IMR-90 (cell line): ENCODE measurements at regions not wholly inside any gene's neighbourhood (a gene's known extent, or its start where the extent isn't known, plus 50 kb on each side); places are given as distances from the start of the nearest gene placed in this dataset.

Source experiments
- ATAC-seq: fragments of 200-7000 bp; cut with Tn5 transposase; 2 replicates; pipeline ENCODE4 v1.9.1; 2020; ENCODE audit warnings: low read depth, mild to moderate bottlenecking, moderate library complexity
- BruUV-seq: library from RNA; stranded (reverse); fragments of 400-500 nt; replicated peaks from 2 replicates; lab custom pipeline; 2021; lab: Mats Ljungman, UMichigan
- CTCF ChIA-PET: fragments of 300-600 bp; formaldehyde crosslinking; extraction: SDS; loops from one replicate; lab custom pipeline; 2021; ENCODE audit warnings: antibody characterized with exemption; lab: Yijun Ruan, JAX
- POLR2A ChIA-PET: fragments of 300-600 bp; sonication (Branson Sonifier 250); formaldehyde crosslinking; loops from one replicate; lab custom pipeline; 2022; ENCODE audit warnings: antibody characterized with exemption; ENCODE audit not compliant: unreplicated experiment; lab: Charles Lee
- DNase-seq: peaks from one replicate; pipeline ENCODE4 v3.0.0; 2013
- H2AFZ ChIP-seq: replicated peaks from 2 replicates; pipeline ENCODE3; 2013; ENCODE audit warnings: low read length, mild to moderate bottlenecking; ENCODE audit not compliant: poor library complexity
- H2AK5ac ChIP-seq: 2 replicates; pipeline ENCODE4 v1.6.1; 2013; ENCODE audit warnings: low read depth, low read length, inconsistent platforms
- H2AK9ac ChIP-seq: replicated peaks from 2 replicates; pipeline ENCODE3; 2013; ENCODE audit warnings: mild to moderate bottlenecking, low read depth, low read length, moderate library complexity; ENCODE audit not compliant: poor library complexity
- H2BK120ac ChIP-seq: 2 replicates; pipeline ENCODE4 v1.6.1; 2013; ENCODE audit warnings: low read depth, low read length, inconsistent platforms
- H2BK15ac ChIP-seq: 3 replicates; pipeline ENCODE4 v1.6.1; 2013; ENCODE audit warnings: low read depth, low read length, inconsistent platforms
- H2BK20ac ChIP-seq: 2 replicates; pipeline ENCODE4 v1.6.1; 2013; ENCODE audit warnings: low read depth, mild to moderate bottlenecking, inconsistent platforms, low read length, moderate library complexity
- H2BK5ac ChIP-seq: 2 replicates; pipeline ENCODE4 v1.6.1; 2013; ENCODE audit warnings: mild to moderate bottlenecking, low read depth, low read length, inconsistent platforms; ENCODE audit not compliant: poor library complexity, severe bottlenecking
- H3K14ac ChIP-seq: replicated peaks from 2 replicates; pipeline ENCODE4 v1.6.1; 2013; ENCODE audit warnings: low read depth, low read length, inconsistent platforms
- H3K18ac ChIP-seq: 2 replicates; pipeline ENCODE4 v1.6.1; 2013; ENCODE audit warnings: low read depth, low read length, control low read depth
- H3K23ac ChIP-seq: 2 replicates; pipeline ENCODE4 v1.6.1; 2013; ENCODE audit warnings: low read depth, low read length, inconsistent platforms
- H3K27ac ChIP-seq: 2 replicates; pipeline ENCODE4 v1.5.1; 2013; ENCODE audit warnings: mild to moderate bottlenecking, control low read depth, low read length; ENCODE audit not compliant: insufficient read depth
- H3K27me3 ChIP-seq: 2 replicates; pipeline ENCODE4 v1.6.1; 2013; ENCODE audit warnings: low read length; ENCODE audit not compliant: control insufficient read depth, insufficient read depth
- H3K36me3 ChIP-seq: 2 replicates; pipeline ENCODE4 v1.6.1; 2013; ENCODE audit warnings: low read length, mixed read lengths; ENCODE audit not compliant: control insufficient read depth, insufficient read depth
- H3K4ac ChIP-seq: 2 replicates; pipeline ENCODE4 v1.6.1; 2013; ENCODE audit warnings: low read depth, low read length, inconsistent platforms
- H3K4me1 ChIP-seq: 2 replicates; pipeline ENCODE4 v1.6.1; 2013; ENCODE audit warnings: low read length, mixed read lengths; ENCODE audit not compliant: control insufficient read depth, insufficient read depth
- H3K4me2 ChIP-seq: 2 replicates; pipeline ENCODE4 v1.6.1; 2013; ENCODE audit warnings: low read depth, mild to moderate bottlenecking, control low read depth, low read length, moderate library complexity
- H3K4me3 ChIP-seq: 2 replicates; pipeline ENCODE4 v1.5.1; 2013; ENCODE audit warnings: low read depth, mild to moderate bottlenecking, control low read depth, low read length, moderate library complexity; ENCODE audit not compliant: insufficient read depth
- H3K56ac ChIP-seq: 2 replicates; pipeline ENCODE4 v1.6.1; 2013; ENCODE audit warnings: low read length, inconsistent platforms; ENCODE audit not compliant: insufficient read depth; ENCODE audit errors: extremely low read depth
- H3K79me1 ChIP-seq, 2 experiments: 2 replicates each; pipeline ENCODE4 v1.6.1; 2013; ENCODE audit warnings: low read length in 2 of 2, inconsistent platforms in 1 of 2, low read depth in 1 of 2
- H3K9ac ChIP-seq: 2 replicates; pipeline ENCODE4 v1.6.1; 2013; ENCODE audit warnings: low read depth, low read length, control low read depth
- H3K9me1 ChIP-seq: 2 replicates; pipeline ENCODE4 v1.6.1; 2013; ENCODE audit warnings: low read length, inconsistent platforms; ENCODE audit not compliant: insufficient read depth
- H3K9me3 ChIP-seq: 2 replicates; pipeline ENCODE4 v1.6.1; 2013; ENCODE audit warnings: low read length; ENCODE audit not compliant: control insufficient read depth, insufficient read depth
- H4K20me1 ChIP-seq: 2 replicates; pipeline ENCODE4 v1.6.1; 2013; ENCODE audit warnings: low read length, inconsistent platforms; ENCODE audit not compliant: insufficient read depth
- H4K5ac ChIP-seq: 2 replicates; pipeline ENCODE4 v1.6.1; 2013; ENCODE audit warnings: mild to moderate bottlenecking, low read depth, low read length, control low read depth
- H4K8ac ChIP-seq, 2 experiments: 2 replicates each; pipeline ENCODE4 v1.6.1; 2013; ENCODE audit warnings: low read depth in 2 of 2, low read length in 2 of 2, control low read depth in 1 of 2, inconsistent platforms in 1 of 2
- H4K91ac ChIP-seq: 2 replicates; pipeline ENCODE4 v1.6.1; 2013; ENCODE audit warnings: low read depth, low read length, inconsistent platforms; ENCODE audit not compliant: insufficient read depth
- POLR2A ChIP-seq: IDR thresholded peaks from 2 replicates; pipeline ENCODE4 v1.6.1; 2012; ENCODE audit warnings: mild to moderate bottlenecking, low read depth, low read length
- RCOR1 ChIP-seq: IDR thresholded peaks from 2 replicates; pipeline ENCODE4 v1.6.1; 2012; ENCODE audit warnings: mild to moderate bottlenecking, low read length, improper control_type of control experiment; ENCODE audit not compliant: insufficient replicate concordance
- WGBS, 2 experiments: methylation state at CpG; one replicate each; pipeline versions ENCODE4 v1.1.5 to v1.1.7; 2013; ENCODE audit warnings: missing lambda C conversion rate in 2 of 2; ENCODE audit not compliant: insufficient read length in 1 of 2; ENCODE audit errors: extremely low coverage in 2 of 2; 5-methylcytosine and 5-hydroxymethylcytosine counted together
- dilution Hi-C: fragments of 300-500 bp; cut with HindIII; formaldehyde crosslinking; loops from one replicate; pipeline ENCODE4 v1.14.3; 2018; ENCODE audit warnings: low sequenced_read_pairs; ENCODE audit not compliant: unreplicated experiment
- in situ Hi-C: fragments of 300-500 bp; cut with MboI; formaldehyde crosslinking; loops from 3 replicates; pipeline ENCODE4 v1.14.3; 2019; ENCODE audit warnings: low sequenced_read_pairs, inconsistent platforms, mixed read lengths
- intact Hi-C: fragments of 100-400 bp; cut with micrococcal nuclease; formaldehyde crosslinking; loops from 2 replicates; pipeline ENCODE4 v1.10.0; 2022

DNA sequence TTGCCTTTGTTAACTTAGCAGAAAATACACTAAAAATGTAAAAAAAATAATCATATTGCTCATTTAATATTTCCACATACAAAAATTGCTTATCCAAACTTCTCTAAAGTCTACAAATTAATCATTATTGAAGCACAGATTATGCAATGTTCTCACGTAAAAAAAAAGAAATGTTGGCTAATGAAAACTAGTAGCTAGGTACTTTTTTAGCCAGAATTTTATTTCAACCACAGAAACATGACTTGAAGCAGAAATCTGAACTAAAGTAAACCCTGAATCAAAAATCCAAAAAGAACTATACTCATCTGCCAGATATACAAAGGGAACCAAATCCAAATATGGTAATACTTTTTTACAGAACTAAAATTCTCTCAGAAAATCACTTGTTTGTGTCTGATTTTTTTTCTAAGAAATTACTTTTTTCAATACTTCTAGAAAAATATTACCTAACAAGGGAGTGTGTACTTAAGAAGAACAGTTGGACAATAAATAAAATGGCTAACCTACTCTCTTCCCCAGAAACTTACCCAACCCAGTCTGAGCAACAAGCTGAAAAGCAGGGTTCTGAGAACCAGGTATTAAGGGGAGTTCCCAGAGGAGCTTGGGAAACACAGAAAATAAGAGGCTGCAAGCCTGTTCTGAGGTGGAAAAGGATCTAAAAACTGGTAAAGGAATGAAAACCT lies 78.4 kb upstream of the RAP1B start:
- Histone ChIP-seq H3K27me3 (no peaks in the 10 kb centered on the region), H3K27ac (no peak overlapping the region), H3K36me3 (no peaks in the 10 kb centered on the region), H4K20me1 (no peaks in the 10 kb centered on the region), H2AK5ac (no peak overlapping the region), H3K4me1 (no peaks in the 10 kb centered on the region; the same call in 1 of the 2 replicates), H2AFZ (no peak overlapping the region), H4K8ac (no peak overlapping the region), H4K5ac (no peak overlapping the region), H2AK9ac (no peak overlapping the region), H3K56ac (no peak overlapping the region), H3K4me3 (no peak overlapping the region), H3K9me3 (no peaks in the 10 kb centered on the region; the same call in 1 of the 2 replicates), H3K14ac (no peak overlapping the region), H3K23ac (no peak overlapping the region), H4K91ac (no peak overlapping the region), H3K4me2 (no peak overlapping the region), H3K18ac (no peak overlapping the region; the same call in 1 of the 2 replicates), H3K4ac (no peak overlapping the region), H2BK5ac (no peak overlapping the region), H3K9ac (no peak overlapping the region), H3K9me1 (no peaks in the 10 kb centered on the region), H2BK120ac (no peak overlapping the region), H2BK20ac (no peak overlapping the region), H2BK15ac (no peak overlapping the region), H3K79me1 (no peaks in the 10 kb centered on the region)
- dilution Hi-C loops (no loop called here), in situ Hi-C loops (no loop called here), intact Hi-C loops (no loop called here)
- TF ChIP-seq POLR2A (no peak), RCOR1 (no peak)
- ATAC-seq (no peak), DNase-seq (no peak)
- POLR2A ChIA-PET: no interaction called here
- WGBS, 2 experiments: no CpG with 5 or more reads among the region's 1 CpG
- no TSS peak for BruUV-seq
- CTCF ChIA-PET: interaction anchor here (0.6 to 0.7 kb wide), 3 partner anchors 33 to 298 kb away, joined by 3 to 7 read pairs (median 3); no protein-coding TSS in a partner anchor
